Erythroblast (primary cell): ENCODE measurements at regions not wholly inside any gene's neighbourhood (a gene's known extent, or its start where the extent isn't known, plus 50 kb on each side); places are given as distances from the start of the nearest gene placed in this dataset.

Experiments used
- DNase-seq, 2 experiments: peaks; one replicate each; lab custom pipeline; 2025; lab: John Stamatoyannopoulos, UW
- GATA1 ChIP-seq: IDR thresholded peaks from 2 replicates; pipeline ENCODE4 v1.6.1; 2011; ENCODE audit warnings: low read depth, mild to moderate bottlenecking, control low read depth, low read length, moderate library complexity
- POLR2A ChIP-seq: IDR thresholded peaks from 2 replicates; pipeline ENCODE4 v1.6.1; 2011; ENCODE audit warnings: mild to moderate bottlenecking, low read length

DNA sequence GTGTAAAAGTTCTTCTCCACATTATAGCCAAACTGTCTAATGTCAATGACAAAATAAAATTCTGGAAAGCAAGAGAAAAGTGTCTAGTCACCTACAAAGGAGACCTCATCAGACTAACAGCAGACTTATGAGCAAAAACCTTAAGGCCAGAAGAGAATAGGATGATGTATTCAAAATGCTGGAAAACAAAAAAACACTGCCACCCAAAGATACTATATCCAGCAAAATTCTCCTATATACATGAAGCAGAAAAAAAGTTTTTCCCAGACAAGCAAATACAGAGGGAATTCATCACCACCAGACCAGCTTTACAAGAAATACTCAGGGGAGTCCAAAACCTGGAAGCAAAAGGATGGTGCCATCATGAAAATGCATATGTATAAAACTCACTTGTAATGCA, 755.6 kb upstream of the CITED2 start:
- no peak for DNase-seq
- no peak for TF ChIP-seq GATA1
- TF ChIP-seq POLR2A = no peak

- TF ChIP-seq GATA1 (no peak), POLR2A (no peak)
- no peak for DNase-seq
Observed at GRCh38 chr6:140124498-140124897, 750.0 kb upstream of the CITED2 start.

DNA sequence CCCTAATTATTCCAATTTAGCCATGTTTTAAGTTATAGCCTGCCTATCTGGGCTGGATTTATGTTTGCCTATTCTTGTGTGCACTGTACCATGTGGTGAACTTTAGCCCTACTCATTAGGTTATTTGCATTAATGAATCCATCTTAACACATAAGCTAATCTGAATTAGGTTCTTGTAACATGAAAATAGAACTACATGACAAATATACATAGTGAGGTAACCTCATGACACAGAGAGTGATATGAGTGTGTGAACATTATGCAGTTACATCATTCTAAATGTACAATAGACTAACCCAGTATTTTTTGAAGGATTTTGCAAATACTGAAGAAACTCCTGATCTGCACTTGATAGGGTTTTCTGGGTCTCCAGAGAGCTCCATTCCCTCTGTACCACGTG, 733.7 kb upstream of the CITED2 start:
- TF ChIP-seq POLR2A (no peak), GATA1 (no peak)
- no peak for DNase-seq

- no peak for DNase-seq
- TF ChIP-seq GATA1 (no peak), POLR2A (no peak)
Observed at GRCh38 chr6:140107216-140107615, 732.8 kb upstream of the CITED2 start.

GRCh38 chr6:140105857-140106256, 731.4 kb upstream of the CITED2 start:
- peak; percentile 34 to 51 for DNase-seq
- TF ChIP-seq POLR2A = no peak
- TF ChIP-seq GATA1 = no peak

- DNase-seq = no peak
- no peak for TF ChIP-seq GATA1
- no peak for TF ChIP-seq POLR2A
Observed at GRCh38 chr6:140105241-140105640, 730.8 kb upstream of the CITED2 start.

DNA sequence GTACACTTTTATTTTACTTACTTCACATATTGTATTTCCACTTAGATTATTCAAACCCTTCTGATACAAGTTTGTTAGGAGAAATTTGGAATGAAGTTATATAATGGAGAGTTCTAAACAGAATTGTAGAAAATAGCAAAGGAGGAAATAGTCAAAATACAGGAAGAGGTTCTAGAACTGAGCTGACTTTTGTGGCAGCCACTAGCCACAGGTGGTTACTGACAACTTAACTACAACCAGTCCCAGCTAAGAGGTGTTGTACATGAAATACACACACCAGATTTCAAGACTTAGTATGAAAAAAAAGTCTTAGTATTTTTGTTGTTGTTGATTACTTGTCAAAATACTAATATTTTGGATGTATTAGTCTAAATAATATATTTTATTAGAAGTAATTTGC, 727.4 kb upstream of the CITED2 start:
- no peak for DNase-seq
- no peak for TF ChIP-seq POLR2A
- TF ChIP-seq GATA1 = no peak

DNA sequence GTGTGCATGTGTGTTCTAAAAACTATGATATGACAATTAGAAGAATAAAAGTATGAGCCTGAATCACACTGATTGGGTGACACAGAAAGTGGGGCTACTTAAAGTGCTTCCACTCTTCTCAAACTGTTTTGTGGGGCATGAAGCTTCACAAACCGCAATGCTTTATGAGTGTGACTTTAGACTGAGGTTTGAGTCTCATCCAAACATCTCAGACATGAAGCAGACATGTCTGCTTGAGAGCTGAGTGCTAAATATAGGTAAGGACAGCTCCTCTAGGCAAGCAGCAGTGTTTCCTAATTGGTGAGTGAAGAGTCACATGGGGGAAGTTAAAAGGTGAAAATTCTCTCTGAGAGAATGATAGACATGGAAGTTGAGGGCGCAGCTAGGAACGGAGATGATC, 726.9 kb upstream of the CITED2 start:
- DNase-seq = no peak
- TF ChIP-seq GATA1 (no peak), POLR2A (no peak)

GRCh38 chr6:140095532-140095931, 721.1 kb upstream of the CITED2 start:
- TF ChIP-seq POLR2A (no peak), GATA1 (no peak)
- no peak for DNase-seq

DNA sequence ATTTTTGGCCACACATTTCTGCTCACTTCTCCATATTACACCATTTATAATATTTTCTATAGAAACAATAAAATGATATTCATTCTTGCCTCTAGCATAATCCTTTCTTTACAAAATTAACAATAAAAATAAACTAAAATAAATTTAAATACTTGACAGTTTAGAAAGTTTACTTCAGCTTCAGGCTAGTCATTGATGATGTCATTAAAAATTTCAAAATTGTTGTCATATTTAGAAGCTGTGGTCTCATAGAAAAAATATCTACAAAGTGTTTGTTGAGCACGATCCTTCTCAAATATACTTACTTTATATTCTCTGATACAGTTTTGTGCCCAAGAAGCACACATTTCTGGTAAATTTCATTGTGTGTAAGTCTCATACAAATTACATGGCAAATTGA, 717.4 kb upstream of the CITED2 start:
- TF ChIP-seq POLR2A (no peak), GATA1 (no peak)
- no peak for DNase-seq

DNA sequence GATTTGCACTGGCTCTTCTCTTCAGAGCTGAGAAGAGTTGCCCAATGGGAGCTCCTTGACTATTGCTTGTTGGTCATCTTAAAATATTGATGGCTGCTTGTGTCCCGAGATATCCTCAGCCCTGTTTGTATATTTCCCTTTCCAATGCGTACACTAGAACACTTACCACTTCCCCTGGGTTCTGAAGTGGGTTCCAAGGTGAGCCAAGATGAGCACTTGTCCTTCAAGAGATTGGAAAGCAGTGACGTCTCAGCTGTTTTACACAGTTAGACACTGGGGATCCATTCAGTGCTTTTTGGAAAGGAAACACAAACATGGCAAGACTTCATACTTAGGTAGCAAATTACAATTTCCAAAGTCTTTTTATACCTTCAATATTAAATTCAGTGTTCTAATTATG, 716.4 kb upstream of the CITED2 start:
- TF ChIP-seq GATA1 = no peak
- TF ChIP-seq POLR2A = no peak
- DNase-seq = no peak

DNA sequence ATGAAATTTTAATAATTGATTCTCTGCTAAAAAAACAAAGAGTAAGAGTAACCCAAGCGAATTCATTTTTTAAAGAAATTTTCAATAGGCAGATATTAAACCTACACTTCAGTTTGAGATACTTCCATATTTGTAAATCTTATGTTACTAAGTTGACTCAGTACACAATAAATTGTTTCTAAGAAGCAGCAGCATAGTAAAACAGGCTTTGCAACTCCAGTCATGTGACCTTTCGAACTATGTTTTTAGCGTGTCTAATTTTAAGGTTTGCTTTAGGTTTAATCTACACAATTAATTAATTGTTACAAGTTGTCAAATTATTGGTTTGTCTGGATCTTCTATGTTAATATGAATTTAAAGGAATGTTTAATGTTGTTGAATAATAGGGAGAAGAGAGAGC, 708.9 kb upstream of the CITED2 start:
- no peak for DNase-seq
- TF ChIP-seq GATA1 (no peak), POLR2A (no peak)

- no peak for DNase-seq
Observed at GRCh38 chr6:140082867-140083297, 708.4 kb upstream of the CITED2 start.

DNA sequence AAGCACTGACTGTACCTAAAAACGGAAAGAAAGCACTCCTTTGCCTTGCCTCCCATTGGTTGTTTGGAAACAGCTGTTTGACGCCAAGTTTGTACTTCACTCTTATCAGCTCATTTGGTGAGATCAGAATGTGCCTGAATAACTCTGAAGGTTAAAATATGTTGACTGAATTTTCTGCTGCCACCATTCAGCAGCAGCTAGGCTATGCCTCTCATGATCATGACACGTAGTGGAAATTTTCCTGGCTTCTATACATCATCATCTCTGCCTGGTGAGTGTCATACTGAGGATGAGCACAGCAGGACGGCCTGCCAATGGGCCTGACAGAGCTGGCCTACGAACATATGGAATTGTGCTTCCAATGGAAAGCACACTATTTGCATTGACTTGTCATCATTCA, 704.9 kb upstream of the CITED2 start:
- no peak for DNase-seq
- TF ChIP-seq GATA1 = no peak
- no peak for TF ChIP-seq POLR2A

More at GRCh38 chr6:140082867-140083297, 708.4 kb upstream of the CITED2 start:
- TF ChIP-seq GATA1 (no peak), POLR2A (no peak)

GRCh38 chr6:140078561-140079125, 704.2 kb upstream of the CITED2 start:
- no peak for DNase-seq
- TF ChIP-seq POLR2A (no peak), GATA1 (no peak)
